Uterus (tissue), 2 donors: ENCODE measurements at regions not wholly inside any gene's neighbourhood (a gene's known extent, or its start where the extent isn't known, plus 50 kb on each side); places are given as distances from the start of the nearest gene placed in this dataset.

Experiments used
- CTCF ChIP-seq, 4 experiments: fragments of 200-600 bp in 2 of 4; fragments of 450-650 bp in 2 of 4; sonication (generic) in 2 of 4; IDR thresholded peaks; one replicate each; pipeline ENCODE4 v1.5.1; 2016 to 2019; ENCODE audit warnings: antibody characterized with exemption in 4 of 4, mild to moderate bottlenecking in 2 of 4, moderate library complexity in 1 of 4
- POLR2A ChIP-seq, 2 donors: fragments of 450-650 bp; IDR thresholded peaks; one replicate each; pipeline ENCODE4 v1.6.1; 2016; ENCODE audit warnings: antibody characterized with exemption in 2 of 2, mild to moderate bottlenecking in 1 of 2, moderate library complexity in 1 of 2

GRCh38 chr2:64260817-64261216 is 116.6 kb upstream of the PELI1 start:
- no peak for TF ChIP-seq CTCF (IDR thresholded peaks at IDR 0.05)
- no peak for TF ChIP-seq POLR2A (IDR thresholded peaks at IDR 0.05)
